ENCODE measurements at regions not wholly inside any gene's neighbourhood (a gene's known extent, or its start where the extent isn't known, plus 50 kb on each side); places are given as distances from the start of the nearest gene placed in this dataset.

DNA sequence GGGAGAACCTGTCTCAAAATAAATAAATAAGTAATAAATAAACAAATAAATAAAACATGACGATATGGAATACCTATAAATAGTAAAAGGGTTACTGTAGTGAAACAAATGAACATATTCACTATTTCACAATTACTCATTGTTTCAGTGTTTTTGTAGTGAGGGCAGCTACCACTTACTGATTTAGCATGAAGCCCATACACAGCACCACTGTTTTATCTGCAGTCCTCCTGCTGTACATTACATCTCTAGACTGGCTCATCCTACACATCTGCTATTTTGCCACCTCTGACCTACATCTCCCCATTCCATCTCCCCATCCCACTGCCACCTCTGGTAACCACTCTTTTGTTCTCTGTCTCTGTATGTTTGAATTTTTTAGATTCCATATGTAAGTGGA, 332.7 kb upstream of the SMIM21 start:
- TF ChIP-seq ZBTB7A (IDR thresholded peaks at IDR 0.05; ENCODE audit: low read depth) (no peak), NFIC (IDR thresholded peaks at IDR 0.05) (no peak), YY1 (IDR thresholded peaks at IDR 0.05; ENCODE audit: low read depth) (no peak), RAD21 (IDR thresholded peaks at IDR 0.05; ENCODE audit: low read depth) (no peak), CREB1 (IDR thresholded peaks at IDR 0.05; ENCODE audit: low read depth) (no peak), EP300 (IDR thresholded peaks at IDR 0.05; ENCODE audit: borderline replicate concordance) (no peak), MAX (IDR thresholded peaks at IDR 0.05) (no peak), TCF12 (IDR thresholded peaks at IDR 0.05; ENCODE audit: low read depth) (no peak), TAF1 (IDR thresholded peaks at IDR 0.05; ENCODE audit: low read depth) (no peak), FOXM1 (IDR thresholded peaks at IDR 0.05; ENCODE audit: borderline replicate concordance, low read depth) (no peak), CEBPB (IDR thresholded peaks at IDR 0.05) (no peak), TEAD4 (IDR thresholded peaks at IDR 0.05) (no peak), EGR1 (IDR thresholded peaks at IDR 0.05) (no peak)
- TF ChIP-seq, protein P1, sequence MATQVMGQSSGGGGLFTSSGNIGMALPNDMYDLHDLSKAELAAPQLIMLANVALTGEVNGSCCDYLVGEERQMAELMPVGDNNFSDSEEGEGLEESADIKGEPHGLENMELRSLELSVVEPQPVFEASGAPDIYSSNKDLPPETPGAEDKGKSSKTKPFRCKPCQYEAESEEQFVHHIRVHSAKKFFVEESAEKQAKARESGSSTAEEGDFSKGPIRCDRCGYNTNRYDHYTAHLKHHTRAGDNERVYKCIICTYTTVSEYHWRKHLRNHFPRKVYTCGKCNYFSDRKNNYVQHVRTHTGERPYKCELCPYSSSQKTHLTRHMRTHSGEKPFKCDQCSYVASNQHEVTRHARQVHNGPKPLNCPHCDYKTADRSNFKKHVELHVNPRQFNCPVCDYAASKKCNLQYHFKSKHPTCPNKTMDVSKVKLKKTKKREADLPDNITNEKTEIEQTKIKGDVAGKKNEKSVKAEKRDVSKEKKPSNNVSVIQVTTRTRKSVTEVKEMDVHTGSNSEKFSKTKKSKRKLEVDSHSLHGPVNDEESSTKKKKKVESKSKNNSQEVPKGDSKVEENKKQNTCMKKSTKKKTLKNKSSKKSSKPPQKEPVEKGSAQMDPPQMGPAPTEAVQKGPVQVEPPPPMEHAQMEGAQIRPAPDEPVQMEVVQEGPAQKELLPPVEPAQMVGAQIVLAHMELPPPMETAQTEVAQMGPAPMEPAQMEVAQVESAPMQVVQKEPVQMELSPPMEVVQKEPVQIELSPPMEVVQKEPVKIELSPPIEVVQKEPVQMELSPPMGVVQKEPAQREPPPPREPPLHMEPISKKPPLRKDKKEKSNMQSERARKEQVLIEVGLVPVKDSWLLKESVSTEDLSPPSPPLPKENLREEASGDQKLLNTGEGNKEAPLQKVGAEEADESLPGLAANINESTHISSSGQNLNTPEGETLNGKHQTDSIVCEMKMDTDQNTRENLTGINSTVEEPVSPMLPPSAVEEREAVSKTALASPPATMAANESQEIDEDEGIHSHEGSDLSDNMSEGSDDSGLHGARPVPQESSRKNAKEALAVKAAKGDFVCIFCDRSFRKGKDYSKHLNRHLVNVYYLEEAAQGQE (IDR thresholded peaks at IDR 0.05; ENCODE audit: low read depth): no peak
- TF ChIP-seq, protein P2, sequence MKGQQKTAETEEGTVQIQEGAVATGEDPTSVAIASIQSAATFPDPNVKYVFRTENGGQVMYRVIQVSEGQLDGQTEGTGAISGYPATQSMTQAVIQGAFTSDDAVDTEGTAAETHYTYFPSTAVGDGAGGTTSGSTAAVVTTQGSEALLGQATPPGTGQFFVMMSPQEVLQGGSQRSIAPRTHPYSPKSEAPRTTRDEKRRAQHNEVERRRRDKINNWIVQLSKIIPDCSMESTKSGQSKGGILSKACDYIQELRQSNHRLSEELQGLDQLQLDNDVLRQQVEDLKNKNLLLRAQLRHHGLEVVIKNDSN (IDR thresholded peaks at IDR 0.05): no peak

GRCh38 chr18:75757951-75758350, 330.4 kb upstream of the SMIM21 start:
- TF ChIP-seq FOXM1 (IDR thresholded peaks at IDR 0.05; ENCODE audit: borderline replicate concordance, low read depth) (no peak), TCF12 (IDR thresholded peaks at IDR 0.05; ENCODE audit: low read depth) (no peak), RAD21 (IDR thresholded peaks at IDR 0.05; ENCODE audit: low read depth) (no peak), MAX (IDR thresholded peaks at IDR 0.05) (no peak), EGR1 (IDR thresholded peaks at IDR 0.05) (no peak), CEBPB (IDR thresholded peaks at IDR 0.05) (no peak), NFIC (IDR thresholded peaks at IDR 0.05) (no peak), YY1 (IDR thresholded peaks at IDR 0.05; ENCODE audit: low read depth) (no peak)
- TF ChIP-seq, protein P1 (IDR thresholded peaks at IDR 0.05; ENCODE audit: low read depth): no peak
- TF ChIP-seq, protein P2 (IDR thresholded peaks at IDR 0.05): no peak

GRCh38 chr18:75754433-75754832, 326.9 kb upstream of the SMIM21 start:
- TF ChIP-seq, protein P2 (IDR thresholded peaks at IDR 0.05): peak; percentile 51
- no peak for TF ChIP-seq TCF12 (IDR thresholded peaks at IDR 0.05; ENCODE audit: low read depth)

- TF ChIP-seq, protein P1 (IDR thresholded peaks at IDR 0.05; ENCODE audit: low read depth): no peak
- TF ChIP-seq TCF12 (IDR thresholded peaks at IDR 0.05; ENCODE audit: low read depth) (no peak), EP300 (IDR thresholded peaks at IDR 0.05; ENCODE audit: borderline replicate concordance) (no peak), CEBPB (IDR thresholded peaks at IDR 0.05) (no peak)
Observed at GRCh38 chr18:75753753-75754152, 326.2 kb upstream of the SMIM21 start.

- TF ChIP-seq, protein P1 (IDR thresholded peaks at IDR 0.05; ENCODE audit: low read depth): no peak
- no peak for TF ChIP-seq TAF1 (IDR thresholded peaks at IDR 0.05; ENCODE audit: low read depth)
Observed at GRCh38 chr18:75752740-75753263, 325.3 kb upstream of the SMIM21 start.

Data from Ishikawa (cell line).